ENCODE measurements at regions not wholly inside any gene's neighbourhood (a gene's known extent, or its start where the extent isn't known, plus 50 kb on each side); places are given as distances from the start of the nearest gene placed in this dataset.
A peak's percentile ranks its signal among the peaks of the same experiment; 100 is the strongest.

DNA sequence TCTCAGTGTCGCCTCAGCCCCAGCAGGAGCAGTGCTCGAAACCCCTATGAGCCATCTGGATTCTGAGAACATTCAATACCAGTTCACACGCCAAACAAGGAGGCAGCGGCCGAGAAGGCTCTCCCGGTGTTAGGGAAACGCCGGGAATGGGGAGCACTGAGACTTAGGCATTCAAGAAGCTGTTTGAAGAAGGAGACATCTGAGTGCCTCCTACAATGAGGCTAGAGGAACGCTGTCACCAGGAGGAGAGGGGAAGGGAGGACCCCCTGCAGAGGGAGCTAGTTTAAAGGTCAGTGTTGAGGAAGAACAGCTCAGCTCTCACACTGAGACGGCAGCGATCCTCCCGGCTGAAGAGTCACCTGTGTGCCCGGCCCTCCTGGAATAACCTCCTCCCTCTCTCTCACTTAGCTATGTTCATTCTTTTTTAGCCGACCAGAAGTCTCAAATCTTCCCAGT is 69.9 kb downstream of the SERPINA3 start:
- DNase-seq = no peak

DNA sequence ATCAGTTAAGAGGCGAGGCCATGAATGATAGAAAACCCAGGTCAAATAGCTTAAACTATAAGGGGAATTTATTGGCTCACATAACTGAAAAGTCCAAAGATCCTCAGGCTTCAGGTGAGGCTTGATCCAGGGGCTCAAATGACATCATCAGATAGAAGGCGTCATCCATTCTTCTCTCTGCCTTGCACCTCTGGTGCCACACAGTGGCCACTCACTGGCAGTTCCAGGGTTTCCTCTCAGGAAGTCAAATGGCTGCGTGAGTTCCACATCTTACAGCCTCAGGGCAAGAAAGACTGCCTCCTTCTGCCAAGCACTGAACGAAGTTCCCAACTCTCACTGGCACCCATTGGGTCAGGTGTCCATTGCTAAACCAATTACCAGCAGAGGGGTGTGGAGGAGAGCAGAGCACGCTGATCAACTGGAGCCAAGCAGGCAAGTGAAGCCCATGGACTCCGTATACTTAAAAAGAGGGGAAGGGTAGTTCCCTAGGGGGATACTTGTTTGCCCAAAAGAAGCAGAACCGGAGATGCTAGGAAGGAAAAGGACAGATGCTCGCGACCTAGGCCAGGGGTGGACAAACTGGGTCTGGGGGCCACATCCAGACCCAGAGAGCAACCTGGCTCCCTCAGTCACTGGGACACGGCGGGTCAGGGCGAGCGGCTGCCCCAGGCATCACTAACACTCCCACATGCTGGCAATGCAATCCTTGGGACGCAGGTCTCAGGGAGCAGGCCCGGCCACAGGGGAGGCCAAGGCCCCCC is 69.3 kb downstream of the SERPINA3 start:
- DNase-seq = peak; percentile 5

DNA sequence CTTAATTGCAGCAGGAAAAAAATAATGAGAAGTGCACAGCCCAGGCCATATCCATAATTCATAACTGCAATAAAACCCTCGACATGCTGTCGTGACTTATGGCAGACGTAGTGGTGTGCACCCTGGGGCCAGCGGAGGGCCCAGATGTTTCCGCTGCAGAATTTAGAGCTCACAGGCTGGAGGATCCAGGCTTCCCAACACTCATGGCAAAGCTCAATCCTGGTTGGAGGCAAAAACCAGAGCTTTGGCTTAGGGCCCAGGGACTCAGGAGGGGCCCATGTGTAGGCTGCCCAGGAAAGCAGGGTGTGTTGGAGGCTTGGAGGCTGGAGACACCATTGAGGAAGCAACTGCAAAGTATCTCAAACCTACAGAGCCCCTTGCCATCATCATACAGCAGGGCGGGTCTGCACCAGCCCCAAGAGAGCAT is 68.7 kb downstream of the SERPINA3 start:
- DNase-seq = no peak

DNA sequence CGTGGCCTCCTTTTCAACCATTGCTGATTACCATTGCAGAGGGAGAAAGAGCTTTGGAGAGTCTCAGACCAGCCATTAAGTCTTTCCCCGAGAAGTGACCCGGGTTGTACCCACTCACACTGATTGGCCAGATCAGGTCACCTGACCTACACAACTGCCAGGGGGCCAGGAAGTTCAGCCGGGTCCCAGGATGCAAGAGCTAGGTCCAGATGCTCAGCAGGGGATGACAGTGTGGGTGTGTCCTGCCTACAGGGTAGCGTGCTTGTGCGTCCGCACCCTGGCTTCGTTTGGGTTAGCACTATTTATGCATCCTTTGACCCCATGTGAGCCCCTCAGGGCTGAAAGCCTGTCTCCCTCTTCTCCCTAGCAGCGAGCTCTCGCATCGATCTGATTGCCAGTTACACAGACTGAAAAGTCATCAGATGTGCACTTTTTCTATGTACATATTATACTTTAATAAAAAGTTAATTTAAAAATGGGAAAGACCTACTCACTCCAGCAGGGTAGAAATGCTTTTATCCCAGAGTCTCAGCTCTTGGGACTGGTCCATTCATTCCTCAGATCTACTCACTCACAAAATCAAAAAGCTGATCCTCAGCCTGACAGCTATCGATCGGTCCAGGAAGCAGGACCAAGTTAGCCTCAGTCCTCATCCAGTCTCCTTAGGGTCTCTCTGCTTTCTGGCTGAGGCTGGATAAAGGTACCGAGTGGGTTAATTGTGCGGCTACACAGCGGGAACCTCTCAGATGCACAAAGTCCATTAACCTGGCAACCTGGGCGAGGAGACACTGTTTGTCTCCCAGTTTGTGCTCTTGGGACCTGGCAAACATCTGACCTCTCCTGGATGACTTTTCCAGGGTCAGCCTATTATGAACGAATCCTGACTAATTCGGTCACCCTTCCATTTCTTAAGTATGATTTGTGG is 68.0 kb downstream of the SERPINA3 start:
- DNase-seq = no peak

DNA sequence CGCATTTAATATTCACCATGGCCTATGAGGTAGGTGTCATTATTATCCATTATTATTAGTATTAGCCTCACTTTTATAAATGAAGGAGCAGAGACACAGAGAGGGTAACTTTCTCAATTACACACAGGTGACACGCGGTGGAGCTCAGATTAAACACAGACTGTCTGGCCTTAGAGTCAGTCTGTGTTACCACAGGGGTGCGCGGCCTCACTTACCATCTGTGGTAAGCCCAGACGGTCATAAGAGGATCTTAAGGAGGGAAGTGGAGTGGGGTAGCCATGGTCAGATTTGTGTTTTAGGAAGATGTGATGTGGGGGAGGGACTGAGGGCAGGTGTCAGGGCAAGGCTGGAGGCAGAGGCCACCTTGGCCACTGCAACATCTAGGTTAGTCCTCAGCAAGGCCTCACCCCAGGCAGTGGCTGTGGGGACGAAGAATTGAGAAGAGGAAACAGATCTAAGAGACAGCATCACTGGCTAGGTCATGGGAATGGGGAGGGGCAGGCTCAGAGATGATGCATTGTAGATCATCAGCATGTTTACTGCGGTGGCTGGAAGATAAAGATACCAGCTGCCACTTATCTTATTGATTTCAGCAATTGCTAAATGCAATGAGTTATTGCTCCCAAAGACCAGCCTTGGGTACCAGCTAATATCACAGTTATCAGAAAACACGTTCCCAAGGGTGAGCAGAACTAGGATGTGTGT is 67.1 kb downstream of the SERPINA3 start:
- no peak for DNase-seq

DNA sequence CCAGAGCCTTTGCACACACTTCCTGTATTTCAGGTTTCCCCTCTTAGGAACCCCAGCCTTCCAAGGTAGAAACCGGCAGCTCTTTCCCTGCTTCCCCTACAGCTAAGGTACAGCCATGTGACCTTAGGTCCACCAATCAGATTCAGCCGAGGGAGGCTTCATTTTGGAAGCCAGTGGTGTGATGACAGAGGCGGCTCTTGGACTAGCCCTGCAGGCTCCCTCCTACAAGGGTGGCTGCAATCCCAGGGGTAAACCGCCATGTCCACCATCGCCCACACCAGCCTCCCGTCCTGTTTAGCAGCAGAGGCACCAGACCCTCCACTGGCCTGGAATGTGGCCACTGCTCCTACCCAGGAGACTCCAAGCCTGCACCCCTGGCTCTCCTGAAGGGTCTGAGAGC is 65.6 kb downstream of the SERPINA3 start:
- DNase-seq = no peak

DNA sequence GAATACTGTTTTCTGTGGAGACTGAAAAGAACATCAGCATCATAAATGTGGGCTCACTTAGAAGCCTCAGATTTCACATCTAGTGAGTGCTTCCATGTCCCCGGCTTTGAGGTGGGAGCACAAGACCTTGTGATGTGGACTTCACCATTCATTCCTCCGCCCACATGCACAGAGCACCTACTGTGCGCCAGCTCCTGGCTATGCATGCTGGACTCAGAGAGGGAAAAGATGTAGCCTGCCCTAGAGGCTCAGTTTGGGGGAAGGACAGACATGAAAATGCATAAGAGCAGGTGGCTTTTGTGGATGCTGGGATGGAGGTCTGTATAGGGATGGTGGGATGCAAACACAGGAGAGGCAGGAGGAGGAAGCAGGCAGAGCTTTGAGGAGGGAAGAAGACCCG is 65.0 kb downstream of the SERPINA3 start:
- DNase-seq = no peak

DNA sequence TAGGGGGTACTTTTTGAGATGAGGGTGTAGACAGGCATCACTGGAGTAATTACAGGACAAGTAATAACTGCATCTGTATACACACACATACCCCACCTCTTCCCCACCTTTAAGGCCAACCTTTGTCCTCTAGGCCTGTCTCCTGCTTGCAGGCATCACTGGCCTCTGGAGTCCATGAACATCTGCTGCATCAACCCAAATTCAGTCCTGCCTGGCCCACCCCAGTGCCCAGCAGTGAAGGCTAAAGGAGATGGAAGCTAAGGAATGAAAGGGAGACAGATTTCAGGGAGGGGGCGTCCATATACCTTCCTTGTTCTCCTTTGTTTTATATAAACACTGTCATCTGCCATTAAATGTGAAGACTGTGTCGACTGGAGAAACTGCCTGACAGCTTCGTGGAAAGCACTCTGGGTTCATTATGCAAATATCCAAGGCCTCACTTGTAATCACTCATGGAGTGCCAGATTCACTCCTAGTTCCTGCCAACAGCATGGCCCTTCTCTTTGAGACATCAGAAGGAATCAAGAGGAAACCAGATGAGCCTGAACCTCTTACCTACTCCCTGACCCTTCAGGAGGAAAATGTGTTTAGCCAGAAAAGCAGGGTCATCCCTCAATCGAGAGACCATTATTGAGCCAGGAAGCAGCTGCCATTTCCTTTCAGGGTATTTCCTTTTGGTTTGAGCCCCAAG is 64.4 kb downstream of the SERPINA3 start:
- no peak for DNase-seq

DNA sequence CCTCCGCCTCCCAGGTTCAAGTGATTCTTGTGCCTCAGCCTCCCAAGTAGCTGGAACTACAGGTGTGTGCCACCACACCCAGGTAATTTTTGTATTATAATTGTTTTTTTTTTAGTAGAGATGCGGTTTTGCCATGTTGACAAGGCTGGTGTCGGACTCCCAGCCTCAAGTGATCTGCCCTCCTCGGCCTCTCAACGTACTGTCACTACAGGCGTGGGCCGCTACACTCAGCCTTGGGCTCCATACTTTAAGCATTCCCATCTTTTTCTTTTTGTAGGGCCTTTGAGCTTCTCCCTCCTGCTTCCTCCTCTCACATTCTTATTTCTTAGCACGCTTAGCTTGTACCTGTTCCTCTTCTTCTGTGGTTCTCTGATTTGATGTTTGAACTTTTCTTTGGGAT is 62.8 kb downstream of the SERPINA3 start:
- no peak for DNase-seq

DNA sequence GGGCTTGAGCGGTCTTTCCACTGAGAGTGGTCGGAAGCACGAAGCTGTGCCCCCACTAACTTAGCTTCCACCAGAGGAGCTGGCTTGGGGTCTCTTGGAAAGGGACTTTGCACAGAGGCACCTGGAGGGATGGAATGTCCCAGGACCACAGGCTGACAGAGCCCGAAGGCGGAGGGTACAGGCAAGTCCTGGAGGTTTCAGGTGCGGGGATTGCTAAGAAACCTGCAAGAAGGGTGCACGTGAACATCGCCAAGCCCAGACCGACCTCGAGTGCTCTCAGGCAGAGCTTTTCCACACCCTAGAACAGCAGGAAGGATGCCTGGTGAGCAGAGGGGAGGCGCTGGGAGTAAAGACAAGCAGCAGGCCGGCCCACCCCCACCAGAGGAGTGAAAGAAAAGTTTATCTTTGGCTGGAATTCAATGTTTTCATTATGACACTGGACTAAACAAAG is 61.6 kb downstream of the SERPINA3 start:
- DNase-seq = no peak

All from NCI-H226 (cell line).